HEK293 (cell line): ENCODE measurements at regions not wholly inside any gene's neighbourhood (a gene's known extent, or its start where the extent isn't known, plus 50 kb on each side); places are given as distances from the start of the nearest gene placed in this dataset.

Source experiments
- CTCF ChIA-PET: fragments of 350-600 bp; formaldehyde crosslinking; extraction: SDS; loops from one replicate; lab custom pipeline; 2021; ENCODE audit warnings: antibody characterized with exemption; lab: Yijun Ruan, JAX
- POLR2A ChIA-PET: fragments of 300-600 bp; formaldehyde crosslinking; extraction: SDS; loops from one replicate; lab custom pipeline; 2020; ENCODE audit warnings: antibody characterized with exemption, inconsistent platforms; lab: Yijun Ruan, JAX
- H3K27ac ChIP-seq: fragments of 200-500 bp; sonication (Bioruptor generic); 2 replicates; pipeline ENCODE4 v1.5.1; 2014; ENCODE audit warnings: low read depth, low read length, control low read depth, inconsistent platforms; ENCODE audit errors: extremely low read depth
- H3K36me3 ChIP-seq, 2 experiments: fragments of 200-500 bp in 1 of 2; sonication (Bioruptor generic) in 1 of 2; 1 replicate in 1 of 2; 2 replicates in 1 of 2; pipeline ENCODE4 v1.5.1; 2014 to 2017; ENCODE audit warnings: inconsistent platforms in 2 of 2, low read length in 2 of 2; ENCODE audit not compliant: control insufficient read depth in 2 of 2, insufficient read depth in 1 of 2
- H3K4me1 ChIP-seq: fragments of 200-500 bp; sonication (Bioruptor generic); 2 replicates; pipeline ENCODE4 v1.5.1; 2014; ENCODE audit warnings: mild to moderate bottlenecking, low read length, inconsistent platforms; ENCODE audit not compliant: control insufficient read depth, insufficient read depth
- H3K4me3 ChIP-seq: 2 replicates; pipeline ENCODE4 v1.5.1; 2011; ENCODE audit warnings: low read depth, mild to moderate bottlenecking, control low read depth, low read length, moderate library complexity
- H3K9me3 ChIP-seq: fragments of 200-500 bp; sonication (Bioruptor generic); 2 replicates; pipeline ENCODE4 v1.5.1; 2014; ENCODE audit warnings: low read depth, low read length, inconsistent platforms; ENCODE audit not compliant: control insufficient read depth, insufficient read depth
- PATZ1 ChIP-seq: fragments of 450-650 bp; formaldehyde crosslinking; IDR thresholded peaks from 2 replicates; pipeline ENCODE4 v1.5.1; 2016; ENCODE audit warnings: missing biosample characterization, missing genetic modification characterization
- SP3 ChIP-seq: fragments of 450-650 bp; formaldehyde crosslinking; IDR thresholded peaks from 2 replicates; pipeline ENCODE4 v1.5.1; 2016; ENCODE audit warnings: missing biosample characterization, missing genetic modification characterization
- ZBTB6 ChIP-seq: fragments of 450-650 bp; formaldehyde crosslinking; IDR thresholded peaks from 2 replicates; pipeline ENCODE4 v1.5.1; 2017; ENCODE audit warnings: missing biosample characterization, missing genetic modification characterization
- ZFP69B ChIP-seq: fragments of 450-650 bp; formaldehyde crosslinking; IDR thresholded peaks from 2 replicates; pipeline ENCODE4 v1.5.1; 2016; ENCODE audit warnings: missing biosample characterization, missing genetic modification characterization
- ZIC2 ChIP-seq: fragments of 450-650 bp; formaldehyde crosslinking; IDR thresholded peaks from 2 replicates; pipeline ENCODE4 v1.5.1; 2016; ENCODE audit warnings: missing biosample characterization, missing genetic modification characterization
- ZNF133 ChIP-seq: fragments of 450-650 bp; formaldehyde crosslinking; IDR thresholded peaks from 2 replicates; pipeline ENCODE4 v1.5.1; 2016; ENCODE audit warnings: missing biosample characterization, missing genetic modification characterization
- ZNF157 ChIP-seq: fragments of 450-650 bp; formaldehyde crosslinking; IDR thresholded peaks from 2 replicates; pipeline ENCODE4 v1.5.1; 2016; ENCODE audit warnings: missing biosample characterization, missing genetic modification characterization
- ZNF501 ChIP-seq: fragments of 450-650 bp; formaldehyde crosslinking; IDR thresholded peaks from 2 replicates; pipeline ENCODE4 v1.5.1; 2016; ENCODE audit warnings: missing biosample characterization, missing genetic modification characterization
- ZNF510 ChIP-seq: fragments of 450-650 bp; formaldehyde crosslinking; IDR thresholded peaks from 2 replicates; pipeline ENCODE4 v1.5.1; 2018; ENCODE audit warnings: mild to moderate bottlenecking, missing genetic modification characterization, missing biosample characterization; ENCODE audit not compliant: insufficient replicate concordance
- ZNF521 ChIP-seq: fragments of 450-650 bp; formaldehyde crosslinking; IDR thresholded peaks from 2 replicates; pipeline ENCODE4 v1.5.1; 2017; ENCODE audit warnings: missing biosample characterization, mild to moderate bottlenecking, missing genetic modification characterization
- ZNF529 ChIP-seq: fragments of 450-650 bp; formaldehyde crosslinking; IDR thresholded peaks from 2 replicates; pipeline ENCODE4 v1.5.1; 2017; ENCODE audit warnings: missing genetic modification characterization, missing biosample characterization; ENCODE audit not compliant: insufficient replicate concordance
- ZNF707 ChIP-seq: fragments of 450-650 bp; formaldehyde crosslinking; IDR thresholded peaks from 2 replicates; pipeline ENCODE4 v1.5.1; 2016; ENCODE audit warnings: missing biosample characterization, missing genetic modification characterization
- ZSCAN16 ChIP-seq: fragments of 450-650 bp; formaldehyde crosslinking; IDR thresholded peaks from 2 replicates; pipeline ENCODE4 v1.5.1; 2016; ENCODE audit warnings: missing biosample characterization, missing genetic modification characterization
- ZXDB ChIP-seq: fragments of 450-650 bp; formaldehyde crosslinking; IDR thresholded peaks from 2 replicates; pipeline ENCODE4 v1.5.1; 2016; ENCODE audit warnings: missing biosample characterization, missing genetic modification characterization
- TF ChIP-seq, protein P1 (sequence below): fragments of 450-650 bp; formaldehyde crosslinking; IDR thresholded peaks from 2 replicates; pipeline ENCODE4 v1.5.1; 2016; ENCODE audit warnings: missing biosample characterization, missing genetic modification characterization
- TF ChIP-seq, protein P2 (sequence below): fragments of 450-650 bp; formaldehyde crosslinking; IDR thresholded peaks from 2 replicates; pipeline ENCODE4 v1.5.1; 2017; ENCODE audit warnings: missing biosample characterization, missing genetic modification characterization

GRCh38 chr6:137700751-137701477 is 166.1 kb upstream of the TNFAIP3 start:
- TF ChIP-seq, protein P1, sequence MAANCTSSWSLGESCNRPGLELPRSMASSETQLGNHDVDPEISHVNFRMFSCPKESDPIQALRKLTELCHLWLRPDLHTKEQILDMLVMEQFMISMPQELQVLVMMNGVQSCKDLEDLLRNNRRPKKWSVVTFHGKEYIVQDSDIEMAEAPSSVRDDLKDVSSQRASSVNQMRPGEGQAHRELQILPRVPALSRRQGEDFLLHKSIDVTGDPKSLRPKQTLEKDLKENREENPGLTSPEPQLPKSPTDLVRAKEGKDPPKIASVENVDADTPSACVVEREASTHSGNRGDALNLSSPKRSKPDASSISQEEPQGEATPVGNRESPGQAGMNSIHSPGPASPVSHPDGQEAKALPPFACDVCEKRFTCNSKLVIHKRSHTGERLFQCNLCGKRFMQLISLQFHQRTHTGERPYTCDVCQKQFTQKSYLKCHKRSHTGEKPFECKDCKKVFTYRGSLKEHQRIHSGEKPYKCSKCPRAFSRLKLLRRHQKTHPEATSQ = no peak
- TF ChIP-seq ZNF529 (tag by site-specific recombination) (no peak), ZFP69B (tag by site-specific recombination) (no peak), ZXDB (no peak), ZNF133 (no peak)
- TF ChIP-seq, all 188 proteins: peak for 0

DNA sequence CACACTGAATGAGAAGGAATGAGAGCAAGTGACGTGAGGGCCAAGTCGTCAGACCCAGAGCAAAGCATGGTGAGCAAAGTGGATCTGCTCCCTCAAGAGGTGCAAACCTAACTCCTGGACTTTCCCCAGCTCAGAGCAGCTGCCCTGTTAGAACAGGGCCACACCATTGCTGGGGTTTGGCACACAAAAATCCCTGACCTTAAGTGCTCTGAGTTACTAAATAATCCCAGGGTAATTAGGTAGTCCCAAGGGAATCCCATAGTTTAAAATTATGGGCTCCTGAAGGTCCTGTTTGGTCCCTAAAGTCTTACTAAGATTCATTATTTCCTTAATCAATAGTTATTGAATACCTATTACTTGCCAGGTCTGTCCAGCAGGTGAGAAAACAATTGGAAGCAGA is 165.1 kb upstream of the TNFAIP3 start:
- no peaks in the 10 kb centered on the region for H3K4me1 ChIP-seq
- no peak overlapping the region for H3K27ac ChIP-seq
- ChIA-PET CTCF (interaction anchor here (1.1 to 1.8 kb wide), 2 partner anchors 302 to 303 kb away, joined by 3 to 9 read pairs; no protein-coding TSS in a partner anchor), POLR2A (no interaction called here)
- no peaks in the 10 kb centered on the region for H3K36me3 ChIP-seq
- H3K9me3 ChIP-seq = no peaks in the 10 kb centered on the region
- TF ChIP-seq ZNF707 (no peak), ZIC2 (no peak), ZNF521 (no peak), ZNF157 (tag by site-specific recombination) (no peak), ZSCAN16 (tag by site-specific recombination) (no peak), ZNF501 (tag by site-specific recombination) (no peak), SP3 (tag by site-specific recombination) (no peak), ZBTB6 (no peak), ZNF510 (tag by site-specific recombination) (no peak), PATZ1 (tag by site-specific recombination) (no peak)
- TF ChIP-seq, protein P2, sequence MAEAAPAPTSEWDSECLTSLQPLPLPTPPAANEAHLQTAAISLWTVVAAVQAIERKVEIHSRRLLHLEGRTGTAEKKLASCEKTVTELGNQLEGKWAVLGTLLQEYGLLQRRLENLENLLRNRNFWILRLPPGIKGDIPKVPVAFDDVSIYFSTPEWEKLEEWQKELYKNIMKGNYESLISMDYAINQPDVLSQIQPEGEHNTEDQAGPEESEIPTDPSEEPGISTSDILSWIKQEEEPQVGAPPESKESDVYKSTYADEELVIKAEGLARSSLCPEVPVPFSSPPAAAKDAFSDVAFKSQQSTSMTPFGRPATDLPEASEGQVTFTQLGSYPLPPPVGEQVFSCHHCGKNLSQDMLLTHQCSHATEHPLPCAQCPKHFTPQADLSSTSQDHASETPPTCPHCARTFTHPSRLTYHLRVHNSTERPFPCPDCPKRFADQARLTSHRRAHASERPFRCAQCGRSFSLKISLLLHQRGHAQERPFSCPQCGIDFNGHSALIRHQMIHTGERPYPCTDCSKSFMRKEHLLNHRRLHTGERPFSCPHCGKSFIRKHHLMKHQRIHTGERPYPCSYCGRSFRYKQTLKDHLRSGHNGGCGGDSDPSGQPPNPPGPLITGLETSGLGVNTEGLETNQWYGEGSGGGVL (tag by site-specific recombination) = no peak
- no peak overlapping the region for H3K4me3 ChIP-seq

More at GRCh38 chr6:137700751-137701477, 166.1 kb upstream of the TNFAIP3 start:
- CTCF ChIA-PET = interaction anchor here (0.5 to 1.8 kb wide), 2 partner anchors 303 to 1918 kb away, joined by 4 to 9 read pairs; no protein-coding TSS in a partner anchor
- no peaks in the 10 kb centered on the region for H3K4me1 ChIP-seq
- POLR2A ChIA-PET = no interaction called here
- H3K4me3 ChIP-seq = no peak overlapping the region
- H3K27ac ChIP-seq = no peak overlapping the region
- H3K36me3 ChIP-seq = no peaks in the 10 kb centered on the region
- H3K9me3 ChIP-seq = no peaks in the 10 kb centered on the region
